ENCODE measurements at regions not wholly inside any gene's neighbourhood (a gene's known extent, or its start where the extent isn't known, plus 50 kb on each side); places are given as distances from the start of the nearest gene placed in this dataset.

- DNase-seq (ENCODE audit: low spot score), result no peak
Measured at GRCh38 chr15:81529481-81529880, 155.5 kb upstream of the TMC3 start.

DNA sequence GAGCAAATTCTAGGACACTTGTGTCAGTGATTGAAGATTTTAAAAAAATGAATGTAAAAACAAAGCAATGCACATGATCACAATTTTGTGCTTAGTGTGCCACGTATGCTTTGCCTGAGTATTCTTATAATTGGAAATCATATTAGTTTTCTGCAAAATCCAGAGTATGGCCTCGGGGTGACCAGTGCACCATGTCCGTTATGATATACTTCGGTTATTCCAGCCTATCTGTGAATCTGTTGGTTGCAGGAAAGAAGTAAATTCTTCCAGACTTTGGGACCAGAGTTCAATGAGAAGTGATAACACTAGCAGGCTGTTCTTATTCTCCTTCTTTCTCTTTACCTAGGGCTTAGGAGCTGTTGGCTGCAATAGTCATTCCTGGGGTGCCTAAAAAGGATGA is 152.0 kb upstream of the TMC3 start:
- DNase-seq (ENCODE audit: low spot score), result no peak

DNA sequence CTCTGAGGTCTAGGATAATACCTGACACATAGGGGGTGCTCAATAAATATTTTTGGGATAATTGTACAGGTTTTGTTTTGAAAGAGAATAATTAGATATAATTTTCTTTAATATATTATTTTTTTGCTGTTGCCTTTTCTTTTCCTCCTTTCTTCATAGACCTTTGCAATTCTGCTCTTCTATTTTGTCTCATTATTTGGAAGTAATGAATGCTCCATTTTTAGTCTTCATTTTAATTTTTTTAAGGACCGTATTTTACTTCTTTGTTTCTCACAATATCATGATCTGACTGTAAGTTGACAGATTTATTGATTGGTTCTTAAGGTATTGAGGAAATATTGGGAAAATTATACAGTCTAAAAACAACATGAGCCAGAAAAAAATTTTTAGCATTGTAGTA is 150.5 kb upstream of the TMC3 start:
- DNase-seq (ENCODE audit: low spot score), result no peak

- no peak for DNase-seq (ENCODE audit: low spot score)
Measured at GRCh38 chr15:81523867-81524266, 149.9 kb upstream of the TMC3 start.

- DNase-seq (ENCODE audit: low spot score), result no peak
Measured at GRCh38 chr15:81520480-81520879, 146.5 kb upstream of the TMC3 start.

DNA sequence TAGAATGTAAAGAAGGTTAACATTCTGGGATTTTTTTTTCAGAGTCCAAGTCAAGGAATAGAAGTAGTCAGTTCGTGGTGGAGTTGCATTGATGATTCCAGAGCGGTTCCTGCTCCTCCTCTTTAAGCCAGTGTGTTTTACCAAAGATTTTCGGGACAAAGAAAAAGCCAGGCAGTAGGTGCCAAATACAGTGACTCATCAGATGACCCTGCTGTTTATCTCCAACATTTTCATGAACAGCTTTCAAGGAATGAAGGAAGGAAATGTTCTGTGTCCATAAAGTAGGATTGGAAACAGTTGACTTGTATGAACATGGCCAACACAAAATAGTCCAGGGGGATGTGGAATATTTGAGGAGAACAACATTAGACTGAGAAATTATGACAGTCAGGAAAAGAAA is 142.4 kb upstream of the TMC3 start:
- no peak for DNase-seq (ENCODE audit: low spot score)

- no peak for DNase-seq (ENCODE audit: low spot score)
Measured at GRCh38 chr15:81516012-81516411, 142.0 kb upstream of the TMC3 start.

- DNase-seq (ENCODE audit: low spot score), result no peak
Measured at GRCh38 chr15:81514725-81515124, 140.7 kb upstream of the TMC3 start.

- DNase-seq (ENCODE audit: low spot score), result no peak
Measured at GRCh38 chr15:81511138-81511537, 137.1 kb upstream of the TMC3 start.

- no peak for DNase-seq (ENCODE audit: low spot score)
Measured at GRCh38 chr15:81507831-81508230, 133.8 kb upstream of the TMC3 start.

- DNase-seq (ENCODE audit: low spot score), result no peak
Measured at GRCh38 chr15:81506936-81507335, 132.9 kb upstream of the TMC3 start.

DNA sequence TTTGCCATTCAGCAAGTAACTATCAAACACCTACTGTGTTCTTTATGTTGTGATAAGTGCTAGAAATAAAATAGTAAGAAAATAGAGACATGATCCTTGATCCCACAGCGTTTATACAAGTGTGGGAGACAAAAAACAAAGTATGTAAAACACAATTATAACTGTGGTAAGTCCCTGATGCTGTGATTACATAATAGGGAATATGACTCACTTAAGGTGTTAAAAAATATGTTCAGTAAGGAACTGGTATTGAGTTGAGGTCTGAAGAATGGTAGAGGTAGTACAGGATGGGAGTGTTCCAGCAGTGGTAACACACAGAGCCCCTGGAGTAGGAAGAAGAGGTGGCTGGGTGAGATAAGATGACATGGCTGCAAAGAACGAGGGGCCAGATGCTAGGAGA is 132.1 kb upstream of the TMC3 start:
- DNase-seq (ENCODE audit: low spot score), result no peak

DNA sequence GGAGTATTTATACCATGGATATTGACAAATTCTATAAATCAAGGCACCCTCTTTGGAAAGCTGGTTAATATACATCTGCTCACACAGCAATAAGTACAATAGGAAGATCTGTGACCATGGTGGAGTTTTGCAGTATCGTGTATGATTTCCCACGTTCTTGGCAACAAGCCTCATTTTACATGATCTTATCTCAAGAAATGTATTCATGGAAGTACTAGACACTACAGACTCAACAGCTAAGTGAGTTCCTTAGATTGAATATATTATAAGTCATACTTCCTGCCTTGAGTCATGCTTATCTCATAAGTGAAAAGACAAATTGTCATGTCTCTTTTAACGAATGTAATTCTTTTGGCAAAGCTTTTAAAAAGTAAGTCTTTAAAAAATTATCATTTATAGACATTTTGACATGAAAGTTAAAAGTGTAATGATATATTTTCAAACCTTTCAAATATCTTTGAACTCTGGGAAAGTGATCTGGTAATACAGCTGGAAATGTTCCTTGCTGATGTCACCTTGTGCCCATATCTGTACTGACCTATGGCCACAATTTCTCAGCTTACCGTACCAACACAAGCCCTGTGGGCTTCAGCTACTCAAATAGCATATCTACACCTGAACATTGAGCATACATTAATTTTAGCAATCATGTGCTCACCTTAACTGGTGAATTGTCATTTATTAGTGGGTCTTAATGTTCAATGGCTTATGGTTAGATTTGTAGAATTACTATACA is 130.3 kb upstream of the TMC3 start:
- no peak for DNase-seq (ENCODE audit: low spot score)

DNA sequence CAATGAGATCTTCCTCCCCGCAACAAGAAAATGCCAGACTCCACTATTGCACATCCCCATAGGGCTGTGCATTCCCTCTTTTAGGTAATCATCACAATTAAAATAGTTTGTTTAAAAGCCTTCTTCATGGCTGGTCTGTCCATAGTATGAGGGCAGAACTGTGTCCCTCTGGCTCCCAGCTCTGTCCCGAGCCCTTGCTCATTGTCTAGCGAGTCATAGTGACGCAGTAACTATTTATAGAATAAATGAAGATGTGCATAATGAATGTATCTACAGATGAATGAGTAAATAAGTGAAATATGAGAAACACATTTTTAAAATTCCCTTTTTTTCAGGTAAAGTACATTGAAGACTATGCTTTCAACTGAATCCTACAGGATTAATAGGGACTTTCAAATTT is 128.4 kb upstream of the TMC3 start:
- DNase-seq (ENCODE audit: low spot score), result no peak

DNA sequence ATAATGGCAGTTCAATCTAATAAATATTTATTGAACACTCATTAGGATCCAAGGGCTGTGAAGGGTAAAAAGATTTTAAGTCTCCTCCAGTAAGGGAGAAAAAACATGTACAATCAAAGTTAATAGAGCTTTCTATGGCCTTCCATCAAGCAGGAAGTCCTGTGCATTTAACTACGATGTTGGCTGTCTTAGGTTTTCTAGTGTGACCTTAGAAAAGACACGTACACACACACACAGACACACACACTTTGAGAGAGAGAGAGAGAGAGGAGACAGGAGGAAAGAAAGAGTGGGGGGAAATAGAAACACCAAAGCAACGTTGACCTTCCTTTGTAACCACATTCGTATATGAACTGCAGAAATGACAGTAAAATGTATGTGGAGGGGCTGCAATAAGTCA is 126.1 kb upstream of the TMC3 start:
- DNase-seq (ENCODE audit: low spot score), result no peak

DNA sequence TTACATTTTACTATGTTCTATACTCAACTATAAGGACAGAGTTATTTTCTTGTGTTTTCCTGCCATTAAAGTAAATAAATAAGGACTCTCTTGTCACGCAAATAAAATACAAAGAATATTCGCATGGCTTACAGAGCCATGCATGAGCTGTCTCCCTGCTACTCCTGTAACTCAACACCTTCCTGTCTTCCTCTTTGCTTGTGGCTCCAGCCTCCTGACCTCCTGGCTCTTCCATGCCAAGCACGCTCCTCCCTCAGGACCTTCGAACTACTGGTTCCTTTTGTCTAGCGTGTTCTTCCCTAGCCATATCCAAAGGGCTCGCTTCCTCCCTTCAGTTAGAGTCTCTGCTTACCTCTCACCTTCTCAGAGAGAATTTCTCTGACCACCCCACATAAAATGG is 124.3 kb upstream of the TMC3 start:
- no peak for DNase-seq (ENCODE audit: low spot score)

DNA sequence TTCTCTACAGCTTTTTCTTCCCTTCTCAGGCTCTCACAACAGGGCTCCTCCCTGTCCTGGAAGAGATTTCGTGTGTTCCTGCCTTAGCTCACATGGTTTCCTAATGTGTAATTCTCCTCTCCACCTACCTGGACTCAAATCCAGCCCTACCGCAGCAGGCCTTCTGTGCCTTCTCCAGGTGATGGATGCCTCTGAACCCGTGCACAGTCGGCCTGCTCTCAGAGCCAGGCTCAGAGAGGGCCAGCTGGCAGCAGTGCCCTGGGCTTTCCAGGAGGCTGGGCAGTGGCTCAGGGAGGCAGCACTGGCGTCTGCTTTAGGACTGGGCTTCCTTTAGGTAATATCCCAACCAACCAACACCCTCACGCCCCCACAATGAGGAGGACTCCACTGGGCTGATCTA is 123.2 kb upstream of the TMC3 start:
- DNase-seq (ENCODE audit: low spot score), result no peak

- DNase-seq (ENCODE audit: low spot score), result no peak
Measured at GRCh38 chr15:81495780-81496467, 121.9 kb upstream of the TMC3 start.

DNA sequence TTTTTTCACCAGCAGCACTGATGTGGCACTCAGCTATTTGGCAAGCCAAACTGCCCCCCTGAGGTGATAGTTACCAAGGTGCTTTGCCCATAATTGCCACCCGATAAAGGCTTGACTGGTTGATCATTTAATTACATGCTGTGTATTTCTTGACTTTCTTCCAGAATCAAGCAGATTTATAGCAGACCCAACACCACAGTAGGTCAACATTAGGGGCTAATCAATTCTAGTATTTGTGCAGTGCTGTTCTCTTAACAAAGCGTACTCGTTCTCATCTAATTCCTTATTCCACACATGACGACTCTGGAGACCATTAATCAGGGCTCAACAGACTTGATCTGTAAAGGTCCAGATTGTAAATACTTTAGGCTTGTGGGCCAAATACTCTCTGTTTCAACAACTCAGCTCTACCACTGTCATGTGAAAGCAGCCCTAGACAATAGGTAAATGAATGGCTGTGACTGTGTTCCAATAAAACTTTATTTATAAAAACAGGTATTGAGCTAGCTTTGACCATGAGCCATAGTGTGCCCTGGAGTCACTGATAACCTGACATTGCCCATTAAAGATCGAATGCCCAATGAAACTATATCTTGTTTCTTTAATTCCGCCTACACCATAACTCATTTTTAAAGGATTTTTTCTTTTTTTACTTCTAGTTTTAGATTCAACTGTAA is 119.1 kb upstream of the TMC3 start:
- no peak for DNase-seq (ENCODE audit: low spot score)

- no peak for DNase-seq (ENCODE audit: low spot score)
Measured at GRCh38 chr15:81492331-81492968, 118.4 kb upstream of the TMC3 start.

DNA sequence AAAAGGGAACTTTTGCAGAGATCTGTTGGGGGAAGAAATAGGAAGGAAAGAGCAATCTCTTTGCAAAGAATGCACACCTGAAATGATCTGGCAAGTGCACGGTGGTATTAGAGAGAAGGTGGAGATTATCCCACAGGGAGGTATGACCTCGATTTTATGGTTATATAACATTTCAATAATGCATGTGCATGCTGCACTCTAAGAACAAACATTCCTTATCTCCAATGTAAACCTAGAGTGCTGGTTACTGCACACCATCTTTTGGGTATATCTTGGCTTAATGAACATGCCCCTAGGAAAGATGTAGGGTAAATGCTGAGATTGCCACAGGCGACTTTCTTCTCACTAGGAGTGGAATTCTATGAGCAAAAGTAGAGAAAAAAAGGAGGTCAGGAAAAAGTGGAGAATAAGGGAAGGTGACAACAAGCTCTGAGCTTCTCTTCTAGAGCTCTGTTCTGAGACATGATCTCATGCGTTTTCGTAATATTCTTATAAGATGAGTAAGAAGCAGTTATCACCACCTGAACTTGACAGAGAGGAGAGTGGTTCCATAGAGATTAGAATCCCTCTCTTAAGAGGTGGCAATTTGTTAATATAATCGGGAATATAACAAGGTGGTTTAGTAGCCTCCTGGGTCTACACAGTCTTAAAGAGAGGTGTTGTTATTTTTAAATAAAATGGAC is 117.5 kb upstream of the TMC3 start:
- DNase-seq (ENCODE audit: low spot score), result no peak

- no peak for DNase-seq (ENCODE audit: low spot score)
Measured at GRCh38 chr15:81485806-81486205, 111.8 kb upstream of the TMC3 start.

Data from mucosa of gallbladder (tissue), 1 donor.